ENCODE measurements at regions not wholly inside any gene's neighbourhood (a gene's known extent, or its start where the extent isn't known, plus 50 kb on each side); places are given as distances from the start of the nearest gene placed in this dataset.

DNA sequence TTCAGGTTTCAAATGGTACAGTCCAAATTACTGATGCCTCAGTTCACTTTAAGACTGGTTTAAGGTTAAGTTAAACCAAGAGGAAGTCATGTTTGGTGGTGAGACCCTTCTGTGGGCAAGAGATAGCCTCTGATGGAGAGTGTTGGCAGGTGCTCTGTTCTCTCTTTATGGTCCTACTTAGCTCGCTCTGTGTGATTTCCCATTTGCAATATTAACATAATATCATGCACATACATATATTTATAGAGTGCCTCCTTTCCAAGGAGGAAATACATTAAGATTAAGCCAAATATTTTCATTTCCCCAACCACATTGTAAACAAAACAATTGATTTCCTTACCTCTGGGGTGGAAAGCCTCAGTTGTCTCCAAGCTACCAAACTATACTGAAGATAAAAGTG lies 222.4 kb downstream of the PIK3C3 start:
- no peak for TF ChIP-seq JUND (IDR thresholded peaks at IDR 0.05; ENCODE audit: low read depth)
- DNase-seq (ENCODE audit: low read depth in 1 of 2, low spot score in 1 of 2), result no peak
- in situ Hi-C loops (cut with HindIII; ENCODE audit: low pct_unique_long_range_greater_than_20kb, low sequenced_read_pairs), result no loop called here

- in situ Hi-C loops (cut with HindIII; ENCODE audit: low pct_unique_long_range_greater_than_20kb, low sequenced_read_pairs), result no loop called here
- TF ChIP-seq JUND (IDR thresholded peaks at IDR 0.05; ENCODE audit: low read depth), result no peak
- no peak for DNase-seq (ENCODE audit: low read depth in 1 of 2, low spot score in 1 of 2)
These were observed 223.5 kb downstream of the PIK3C3 start for GRCh38 chr18:42178376-42179080.

- in situ Hi-C loops (cut with HindIII; ENCODE audit: low pct_unique_long_range_greater_than_20kb, low sequenced_read_pairs), result no loop called here
- DNase-seq (ENCODE audit: low read depth in 1 of 2, low spot score in 1 of 2), result no peak
- TF ChIP-seq JUND (IDR thresholded peaks at IDR 0.05; ENCODE audit: low read depth), result no peak
These were observed 224.6 kb downstream of the PIK3C3 start for GRCh38 chr18:42179542-42180121.

GRCh38 chr18:42181474-42181873 lies 226.4 kb downstream of the PIK3C3 start:
- in situ Hi-C loops (cut with HindIII; ENCODE audit: low pct_unique_long_range_greater_than_20kb, low sequenced_read_pairs), result no loop called here
- no peak for DNase-seq (ENCODE audit: low read depth in 1 of 2, low spot score in 1 of 2)
- TF ChIP-seq JUND (IDR thresholded peaks at IDR 0.05; ENCODE audit: low read depth), result no peak

GRCh38 chr18:42182728-42183700 lies 228.0 kb downstream of the PIK3C3 start:
- in situ Hi-C loops (cut with HindIII; ENCODE audit: low pct_unique_long_range_greater_than_20kb, low sequenced_read_pairs), result no loop called here
- no peak for DNase-seq (ENCODE audit: low read depth in 1 of 2, low spot score in 1 of 2)
- no peak for TF ChIP-seq JUND (IDR thresholded peaks at IDR 0.05; ENCODE audit: low read depth)

DNA sequence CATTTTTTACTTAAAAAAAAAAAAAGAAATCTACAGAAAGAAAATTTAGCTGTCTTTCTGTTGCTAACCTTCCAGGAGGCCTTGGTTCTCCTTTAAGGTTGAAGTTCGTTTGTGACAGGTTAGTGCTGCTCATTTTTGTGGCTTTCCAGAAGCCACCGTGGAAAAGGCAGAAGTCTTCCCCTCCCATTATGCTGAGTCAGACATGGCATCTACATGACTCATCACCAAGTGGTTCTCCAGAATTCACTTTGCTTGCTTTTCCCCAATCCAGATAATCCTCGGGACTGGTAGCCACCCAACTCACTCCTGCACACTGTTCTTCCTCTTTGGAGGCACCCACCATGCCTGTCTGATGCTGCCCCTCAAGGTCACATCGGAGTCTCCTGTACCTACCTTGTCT lies 228.7 kb downstream of the PIK3C3 start:
- in situ Hi-C loops (cut with HindIII; ENCODE audit: low pct_unique_long_range_greater_than_20kb, low sequenced_read_pairs), result no loop called here
- peak in 1 of 2 experiments; percentile 2 for DNase-seq (ENCODE audit: low read depth in 1 of 2, low spot score in 1 of 2)
- no peak for TF ChIP-seq JUND (IDR thresholded peaks at IDR 0.05; ENCODE audit: low read depth)

- no peak for DNase-seq (ENCODE audit: low read depth in 1 of 2, low spot score in 1 of 2)
- in situ Hi-C loops (cut with HindIII; ENCODE audit: low pct_unique_long_range_greater_than_20kb, low sequenced_read_pairs), result no loop called here
- TF ChIP-seq JUND (IDR thresholded peaks at IDR 0.05; ENCODE audit: low read depth), result no peak
These were observed 229.8 kb downstream of the PIK3C3 start for GRCh38 chr18:42184685-42185477.

DNA sequence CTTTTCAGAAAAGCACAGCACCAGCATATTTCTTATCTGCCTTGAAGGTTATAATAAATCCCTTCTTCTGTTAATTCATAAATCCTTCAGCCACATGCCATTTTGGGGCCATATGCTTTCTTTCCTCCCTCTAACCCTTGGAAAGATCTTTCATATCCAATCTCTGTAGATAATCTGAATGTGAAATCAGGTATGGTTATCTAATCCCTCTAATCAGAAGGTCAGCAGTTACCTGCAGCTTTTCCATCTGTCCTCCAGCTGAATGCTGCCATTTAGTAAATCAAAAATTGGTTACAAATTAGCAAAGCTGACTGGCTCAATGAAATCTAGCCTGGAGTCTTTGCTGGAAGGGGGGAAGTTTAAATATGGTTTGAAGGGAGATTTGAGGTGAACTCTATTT lies 230.5 kb downstream of the PIK3C3 start:
- in situ Hi-C loops (cut with HindIII; ENCODE audit: low pct_unique_long_range_greater_than_20kb, low sequenced_read_pairs), result no loop called here
- no peak for TF ChIP-seq JUND (IDR thresholded peaks at IDR 0.05; ENCODE audit: low read depth)
- no peak for DNase-seq (ENCODE audit: low read depth in 1 of 2, low spot score in 1 of 2)

- in situ Hi-C loops (cut with HindIII; ENCODE audit: low pct_unique_long_range_greater_than_20kb, low sequenced_read_pairs), result no loop called here
- TF ChIP-seq JUND (IDR thresholded peaks at IDR 0.05; ENCODE audit: low read depth), result no peak
- no peak for DNase-seq (ENCODE audit: low read depth in 1 of 2, low spot score in 1 of 2)
These were observed 232.8 kb downstream of the PIK3C3 start for GRCh38 chr18:42187611-42188380.

DNA sequence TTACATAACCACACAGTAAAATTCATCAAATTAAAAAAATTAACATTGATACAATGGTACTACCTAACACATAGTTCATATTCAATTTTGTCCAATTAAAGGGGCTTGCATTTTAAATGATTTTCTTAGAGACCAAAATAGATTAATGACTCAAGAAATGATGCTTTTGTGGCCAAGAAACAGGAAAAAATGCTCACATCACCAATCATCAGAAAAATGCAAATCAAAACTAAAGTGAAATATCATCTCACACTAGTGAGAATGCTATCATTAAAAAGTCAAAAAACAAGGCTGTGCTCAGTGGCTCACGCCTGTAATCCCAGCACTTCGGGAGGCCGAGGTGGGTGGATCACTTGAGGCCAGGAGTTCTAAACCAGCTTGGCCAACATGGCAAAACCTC lies 235.6 kb downstream of the PIK3C3 start:
- in situ Hi-C loops (cut with HindIII; ENCODE audit: low pct_unique_long_range_greater_than_20kb, low sequenced_read_pairs), result no loop called here
- no peak for DNase-seq (ENCODE audit: low read depth in 1 of 2, low spot score in 1 of 2)
- no peak for TF ChIP-seq JUND (IDR thresholded peaks at IDR 0.05; ENCODE audit: low read depth)
